ENCODE measurements at regions not wholly inside any gene's neighbourhood (a gene's known extent, or its start where the extent isn't known, plus 50 kb on each side); places are given as distances from the start of the nearest gene placed in this dataset.

DNA sequence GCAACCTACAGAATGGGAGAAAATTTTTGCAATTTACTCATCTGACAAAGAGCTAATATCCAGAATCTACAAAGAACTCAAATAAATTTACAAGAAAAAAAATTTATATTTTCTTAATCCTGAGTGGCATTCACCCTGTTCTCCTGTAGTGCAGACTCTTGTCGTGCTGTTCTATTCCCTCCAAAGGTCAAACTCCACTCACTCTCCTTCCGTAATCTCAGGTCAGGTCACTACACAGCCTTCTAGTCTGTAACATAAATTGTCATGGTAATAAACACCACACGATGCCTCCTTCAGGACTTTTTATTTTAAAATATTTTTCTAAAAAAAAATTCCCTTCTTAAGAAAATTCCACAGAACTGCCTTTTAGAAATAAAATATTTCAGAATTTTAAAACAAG lies 417.9 kb upstream of the GCFC2 start (continued):
- TF ChIP-seq, protein P1, sequence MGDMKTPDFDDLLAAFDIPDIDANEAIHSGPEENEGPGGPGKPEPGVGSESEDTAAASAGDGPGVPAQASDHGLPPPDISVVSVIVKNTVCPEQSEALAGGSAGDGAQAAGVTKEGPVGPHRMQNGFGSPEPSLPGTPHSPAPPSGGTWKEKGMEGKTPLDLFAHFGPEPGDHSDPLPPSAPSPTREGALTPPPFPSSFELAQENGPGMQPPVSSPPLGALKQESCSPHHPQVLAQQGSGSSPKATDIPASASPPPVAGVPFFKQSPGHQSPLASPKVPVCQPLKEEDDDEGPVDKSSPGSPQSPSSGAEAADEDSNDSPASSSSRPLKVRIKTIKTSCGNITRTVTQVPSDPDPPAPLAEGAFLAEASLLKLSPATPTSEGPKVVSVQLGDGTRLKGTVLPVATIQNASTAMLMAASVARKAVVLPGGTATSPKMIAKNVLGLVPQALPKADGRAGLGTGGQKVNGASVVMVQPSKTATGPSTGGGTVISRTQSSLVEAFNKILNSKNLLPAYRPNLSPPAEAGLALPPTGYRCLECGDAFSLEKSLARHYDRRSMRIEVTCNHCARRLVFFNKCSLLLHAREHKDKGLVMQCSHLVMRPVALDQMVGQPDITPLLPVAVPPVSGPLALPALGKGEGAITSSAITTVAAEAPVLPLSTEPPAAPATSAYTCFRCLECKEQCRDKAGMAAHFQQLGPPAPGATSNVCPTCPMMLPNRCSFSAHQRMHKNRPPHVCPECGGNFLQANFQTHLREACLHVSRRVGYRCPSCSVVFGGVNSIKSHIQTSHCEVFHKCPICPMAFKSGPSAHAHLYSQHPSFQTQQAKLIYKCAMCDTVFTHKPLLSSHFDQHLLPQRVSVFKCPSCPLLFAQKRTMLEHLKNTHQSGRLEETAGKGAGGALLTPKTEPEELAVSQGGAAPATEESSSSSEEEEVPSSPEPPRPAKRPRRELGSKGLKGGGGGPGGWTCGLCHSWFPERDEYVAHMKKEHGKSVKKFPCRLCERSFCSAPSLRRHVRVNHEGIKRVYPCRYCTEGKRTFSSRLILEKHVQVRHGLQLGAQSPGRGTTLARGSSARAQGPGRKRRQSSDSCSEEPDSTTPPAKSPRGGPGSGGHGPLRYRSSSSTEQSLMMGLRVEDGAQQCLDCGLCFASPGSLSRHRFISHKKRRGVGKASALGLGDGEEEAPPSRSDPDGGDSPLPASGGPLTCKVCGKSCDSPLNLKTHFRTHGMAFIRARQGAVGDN (CRISPR knock-in tag; IDR thresholded peaks at IDR 0.05): no peak
- TF ChIP-seq CHCHD3 (CRISPR knock-in tag; IDR thresholded peaks at IDR 0.05) (no peak), ELF4 (CRISPR knock-in tag; IDR thresholded peaks at IDR 0.05; ENCODE audit: borderline replicate concordance) (no peak), HNF4A (CRISPR knock-in tag; IDR thresholded peaks at IDR 0.05) (peak; percentile 53), NR2F1 (CRISPR knock-in tag; IDR thresholded peaks at IDR 0.05) (0 out of 4 replicates have a peak, but pooled peaks of 1 of the 2 experiments have one; percentile 23), RFX3 (CRISPR knock-in tag; IDR thresholded peaks at IDR 0.05) (no peak), ZNF121 (CRISPR knock-in tag; IDR thresholded peaks at IDR 0.05) (no peak)
- TF ChIP-seq, protein P2, sequence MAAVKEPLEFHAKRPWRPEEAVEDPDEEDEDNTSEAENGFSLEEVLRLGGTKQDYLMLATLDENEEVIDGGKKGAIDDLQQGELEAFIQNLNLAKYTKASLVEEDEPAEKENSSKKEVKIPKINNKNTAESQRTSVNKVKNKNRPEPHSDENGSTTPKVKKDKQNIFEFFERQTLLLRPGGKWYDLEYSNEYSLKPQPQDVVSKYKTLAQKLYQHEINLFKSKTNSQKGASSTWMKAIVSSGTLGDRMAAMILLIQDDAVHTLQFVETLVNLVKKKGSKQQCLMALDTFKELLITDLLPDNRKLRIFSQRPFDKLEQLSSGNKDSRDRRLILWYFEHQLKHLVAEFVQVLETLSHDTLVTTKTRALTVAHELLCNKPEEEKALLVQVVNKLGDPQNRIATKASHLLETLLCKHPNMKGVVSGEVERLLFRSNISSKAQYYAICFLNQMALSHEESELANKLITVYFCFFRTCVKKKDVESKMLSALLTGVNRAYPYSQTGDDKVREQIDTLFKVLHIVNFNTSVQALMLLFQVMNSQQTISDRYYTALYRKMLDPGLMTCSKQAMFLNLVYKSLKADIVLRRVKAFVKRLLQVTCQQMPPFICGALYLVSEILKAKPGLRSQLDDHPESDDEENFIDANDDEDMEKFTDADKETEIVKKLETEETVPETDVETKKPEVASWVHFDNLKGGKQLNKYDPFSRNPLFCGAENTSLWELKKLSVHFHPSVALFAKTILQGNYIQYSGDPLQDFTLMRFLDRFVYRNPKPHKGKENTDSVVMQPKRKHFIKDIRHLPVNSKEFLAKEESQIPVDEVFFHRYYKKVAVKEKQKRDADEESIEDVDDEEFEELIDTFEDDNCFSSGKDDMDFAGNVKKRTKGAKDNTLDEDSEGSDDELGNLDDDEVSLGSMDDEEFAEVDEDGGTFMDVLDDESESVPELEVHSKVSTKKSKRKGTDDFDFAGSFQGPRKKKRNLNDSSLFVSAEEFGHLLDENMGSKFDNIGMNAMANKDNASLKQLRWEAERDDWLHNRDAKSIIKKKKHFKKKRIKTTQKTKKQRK (IDR thresholded peaks at IDR 0.05; ENCODE audit: low read length): no peak
